ENCODE measurements at regions not wholly inside any gene's neighbourhood (a gene's known extent, or its start where the extent isn't known, plus 50 kb on each side); places are given as distances from the start of the nearest gene placed in this dataset.
"Not testable (repeated sequence)": the region's sequence is repeated elsewhere in the genome, so short reads cannot be mapped to it uniquely, and the experiment has no call there.

GRCh38 chr21:5114893-5115645 lies 5406.3 kb upstream of the TPTE start:
- not testable (repeated sequence) for TF ChIP-seq CTCF, POLR2A (IDR thresholded peaks at IDR 0.05)
